IMR-90 (cell line): ENCODE measurements at regions not wholly inside any gene's neighbourhood (a gene's known extent, or its start where the extent isn't known, plus 50 kb on each side); places are given as distances from the start of the nearest gene placed in this dataset.

Source experiments
- ATAC-seq: fragments of 200-7000 bp; cut with Tn5 transposase; 2 replicates; pipeline ENCODE4 v1.9.1; 2020; ENCODE audit warnings: low read depth, mild to moderate bottlenecking, moderate library complexity
- BruUV-seq: library from RNA; stranded (reverse); fragments of 400-500 nt; replicated peaks from 2 replicates; lab custom pipeline; 2021; lab: Mats Ljungman, UMichigan
- CTCF ChIA-PET: fragments of 300-600 bp; formaldehyde crosslinking; extraction: SDS; loops from one replicate; lab custom pipeline; 2021; ENCODE audit warnings: antibody characterized with exemption; lab: Yijun Ruan, JAX
- POLR2A ChIA-PET: fragments of 300-600 bp; sonication (Branson Sonifier 250); formaldehyde crosslinking; loops from one replicate; lab custom pipeline; 2022; ENCODE audit warnings: antibody characterized with exemption; ENCODE audit not compliant: unreplicated experiment; lab: Charles Lee
- DNase-seq: peaks from one replicate; pipeline ENCODE4 v3.0.0; 2013
- H2AFZ ChIP-seq: replicated peaks from 2 replicates; pipeline ENCODE3; 2013; ENCODE audit warnings: low read length, mild to moderate bottlenecking; ENCODE audit not compliant: poor library complexity
- H2AK5ac ChIP-seq: 2 replicates; pipeline ENCODE4 v1.6.1; 2013; ENCODE audit warnings: low read depth, low read length, inconsistent platforms
- H2AK9ac ChIP-seq: replicated peaks from 2 replicates; pipeline ENCODE3; 2013; ENCODE audit warnings: mild to moderate bottlenecking, low read depth, low read length, moderate library complexity; ENCODE audit not compliant: poor library complexity
- H2BK120ac ChIP-seq: 2 replicates; pipeline ENCODE4 v1.6.1; 2013; ENCODE audit warnings: low read depth, low read length, inconsistent platforms
- H2BK15ac ChIP-seq: 3 replicates; pipeline ENCODE4 v1.6.1; 2013; ENCODE audit warnings: low read depth, low read length, inconsistent platforms
- H2BK20ac ChIP-seq: 2 replicates; pipeline ENCODE4 v1.6.1; 2013; ENCODE audit warnings: low read depth, mild to moderate bottlenecking, inconsistent platforms, low read length, moderate library complexity
- H2BK5ac ChIP-seq: 2 replicates; pipeline ENCODE4 v1.6.1; 2013; ENCODE audit warnings: mild to moderate bottlenecking, low read depth, low read length, inconsistent platforms; ENCODE audit not compliant: poor library complexity, severe bottlenecking
- H3K14ac ChIP-seq: replicated peaks from 2 replicates; pipeline ENCODE4 v1.6.1; 2013; ENCODE audit warnings: low read depth, low read length, inconsistent platforms
- H3K18ac ChIP-seq: 2 replicates; pipeline ENCODE4 v1.6.1; 2013; ENCODE audit warnings: low read depth, low read length, control low read depth
- H3K23ac ChIP-seq: 2 replicates; pipeline ENCODE4 v1.6.1; 2013; ENCODE audit warnings: low read depth, low read length, inconsistent platforms
- H3K27ac ChIP-seq: 2 replicates; pipeline ENCODE4 v1.5.1; 2013; ENCODE audit warnings: mild to moderate bottlenecking, control low read depth, low read length; ENCODE audit not compliant: insufficient read depth
- H3K27me3 ChIP-seq: 2 replicates; pipeline ENCODE4 v1.6.1; 2013; ENCODE audit warnings: low read length; ENCODE audit not compliant: control insufficient read depth, insufficient read depth
- H3K36me3 ChIP-seq: 2 replicates; pipeline ENCODE4 v1.6.1; 2013; ENCODE audit warnings: low read length, mixed read lengths; ENCODE audit not compliant: control insufficient read depth, insufficient read depth
- H3K4ac ChIP-seq: 2 replicates; pipeline ENCODE4 v1.6.1; 2013; ENCODE audit warnings: low read depth, low read length, inconsistent platforms
- H3K4me1 ChIP-seq: 2 replicates; pipeline ENCODE4 v1.6.1; 2013; ENCODE audit warnings: low read length, mixed read lengths; ENCODE audit not compliant: control insufficient read depth, insufficient read depth
- H3K4me2 ChIP-seq: 2 replicates; pipeline ENCODE4 v1.6.1; 2013; ENCODE audit warnings: low read depth, mild to moderate bottlenecking, control low read depth, low read length, moderate library complexity
- H3K4me3 ChIP-seq: 2 replicates; pipeline ENCODE4 v1.5.1; 2013; ENCODE audit warnings: low read depth, mild to moderate bottlenecking, control low read depth, low read length, moderate library complexity; ENCODE audit not compliant: insufficient read depth
- H3K56ac ChIP-seq: 2 replicates; pipeline ENCODE4 v1.6.1; 2013; ENCODE audit warnings: low read length, inconsistent platforms; ENCODE audit not compliant: insufficient read depth; ENCODE audit errors: extremely low read depth
- H3K79me1 ChIP-seq, 2 experiments: 2 replicates each; pipeline ENCODE4 v1.6.1; 2013; ENCODE audit warnings: low read length in 2 of 2, inconsistent platforms in 1 of 2, low read depth in 1 of 2
- H3K9ac ChIP-seq: 2 replicates; pipeline ENCODE4 v1.6.1; 2013; ENCODE audit warnings: low read depth, low read length, control low read depth
- H3K9me1 ChIP-seq: 2 replicates; pipeline ENCODE4 v1.6.1; 2013; ENCODE audit warnings: low read length, inconsistent platforms; ENCODE audit not compliant: insufficient read depth
- H3K9me3 ChIP-seq: 2 replicates; pipeline ENCODE4 v1.6.1; 2013; ENCODE audit warnings: low read length; ENCODE audit not compliant: control insufficient read depth, insufficient read depth
- H4K20me1 ChIP-seq: 2 replicates; pipeline ENCODE4 v1.6.1; 2013; ENCODE audit warnings: low read length, inconsistent platforms; ENCODE audit not compliant: insufficient read depth
- H4K5ac ChIP-seq: 2 replicates; pipeline ENCODE4 v1.6.1; 2013; ENCODE audit warnings: mild to moderate bottlenecking, low read depth, low read length, control low read depth
- H4K8ac ChIP-seq, 2 experiments: 2 replicates each; pipeline ENCODE4 v1.6.1; 2013; ENCODE audit warnings: low read depth in 2 of 2, low read length in 2 of 2, control low read depth in 1 of 2, inconsistent platforms in 1 of 2
- H4K91ac ChIP-seq: 2 replicates; pipeline ENCODE4 v1.6.1; 2013; ENCODE audit warnings: low read depth, low read length, inconsistent platforms; ENCODE audit not compliant: insufficient read depth
- CEBPB ChIP-seq: IDR thresholded peaks from 2 replicates; pipeline ENCODE4 v1.6.1; 2012; ENCODE audit warnings: low read depth, low read length, improper control_type of control experiment
- FOS ChIP-seq: fragments of 150-350 bp; IDR thresholded peaks from 2 replicates; pipeline ENCODE4 v1.6.1; 2016; ENCODE audit warnings: low read depth, low read length
- WGBS, 2 experiments: methylation state at CpG; one replicate each; pipeline versions ENCODE4 v1.1.5 to v1.1.7; 2013; ENCODE audit warnings: missing lambda C conversion rate in 2 of 2; ENCODE audit not compliant: insufficient read length in 1 of 2; ENCODE audit errors: extremely low coverage in 2 of 2; 5-methylcytosine and 5-hydroxymethylcytosine counted together
- dilution Hi-C: fragments of 300-500 bp; cut with HindIII; formaldehyde crosslinking; loops from one replicate; pipeline ENCODE4 v1.14.3; 2018; ENCODE audit warnings: low sequenced_read_pairs; ENCODE audit not compliant: unreplicated experiment
- in situ Hi-C: fragments of 300-500 bp; cut with MboI; formaldehyde crosslinking; loops from 3 replicates; pipeline ENCODE4 v1.14.3; 2019; ENCODE audit warnings: low sequenced_read_pairs, inconsistent platforms, mixed read lengths
- intact Hi-C: fragments of 100-400 bp; cut with micrococcal nuclease; formaldehyde crosslinking; loops from 2 replicates; pipeline ENCODE4 v1.10.0; 2022

GRCh38 chr10:128927497-128928161 lies 539.4 kb upstream of the MGMT start:
- Histone ChIP-seq H4K91ac (no peak overlapping the region), H3K27ac (no peak overlapping the region), H3K56ac (no peak overlapping the region), H3K23ac (no peak overlapping the region), H3K27me3 (no peaks in the 10 kb centered on the region), H3K9ac (no peak overlapping the region), H3K4me3 (no peak overlapping the region), H4K20me1 (no peaks in the 10 kb centered on the region), H2AFZ (no peak overlapping the region), H4K8ac (no peak overlapping the region), H3K4me1 (no peaks in the 10 kb centered on the region), H2BK20ac (no peak overlapping the region), H4K5ac (no peak overlapping the region), H2BK120ac (no peak overlapping the region), H2BK15ac (no peak overlapping the region), H2BK5ac (no peak overlapping the region), H3K14ac (no peak overlapping the region), H3K9me1 (no peaks in the 10 kb centered on the region), H3K36me3 (no peaks in the 10 kb centered on the region), H2AK5ac (no peak overlapping the region), H3K79me1 (no peaks in the 10 kb centered on the region), H3K4ac (no peak overlapping the region), H2AK9ac (no peak overlapping the region), H3K4me2 (no peak overlapping the region), H3K18ac (no peak overlapping the region), H3K9me3 (peaks cover 19% of the 10 kb centered on the region)
- dilution Hi-C loops, result no loop called here
- in situ Hi-C loops, result no loop called here
- no TSS peak for BruUV-seq
- intact Hi-C loops, result no loop called here
- ChIA-PET POLR2A (no interaction called here), CTCF (no interaction called here)
- no peak for DNase-seq
- 67% methylated on average over 13 of the region's 20 CpGs; no CpG with 5 or more reads in 1 of the 2 experiments for WGBS, 2 experiments
- peak; percentile 45; the same call in 1 of the 2 replicates for TF ChIP-seq CEBPB
- no peak for TF ChIP-seq FOS
- no peak for ATAC-seq
